ENCODE measurements at regions not wholly inside any gene's neighbourhood (a gene's known extent, or its start where the extent isn't known, plus 50 kb on each side); places are given as distances from the start of the nearest gene placed in this dataset.
"Not testable (repeated sequence)": the region's sequence is repeated elsewhere in the genome, so short reads cannot be mapped to it uniquely, and the experiment has no call there.

GRCh38 chr20:41685145-41685544, 67.0 kb upstream of the CHD6 start:
- TF ChIP-seq CTCF (IDR thresholded peaks at IDR 0.05; ENCODE audit: low read length); EZH2 (IDR thresholded peaks at IDR 0.05; ENCODE audit: borderline replicate concordance, low read length): not testable (repeated sequence)
